ENCODE measurements at regions not wholly inside any gene's neighbourhood (a gene's known extent, or its start where the extent isn't known, plus 50 kb on each side); places are given as distances from the start of the nearest gene placed in this dataset.

DNA sequence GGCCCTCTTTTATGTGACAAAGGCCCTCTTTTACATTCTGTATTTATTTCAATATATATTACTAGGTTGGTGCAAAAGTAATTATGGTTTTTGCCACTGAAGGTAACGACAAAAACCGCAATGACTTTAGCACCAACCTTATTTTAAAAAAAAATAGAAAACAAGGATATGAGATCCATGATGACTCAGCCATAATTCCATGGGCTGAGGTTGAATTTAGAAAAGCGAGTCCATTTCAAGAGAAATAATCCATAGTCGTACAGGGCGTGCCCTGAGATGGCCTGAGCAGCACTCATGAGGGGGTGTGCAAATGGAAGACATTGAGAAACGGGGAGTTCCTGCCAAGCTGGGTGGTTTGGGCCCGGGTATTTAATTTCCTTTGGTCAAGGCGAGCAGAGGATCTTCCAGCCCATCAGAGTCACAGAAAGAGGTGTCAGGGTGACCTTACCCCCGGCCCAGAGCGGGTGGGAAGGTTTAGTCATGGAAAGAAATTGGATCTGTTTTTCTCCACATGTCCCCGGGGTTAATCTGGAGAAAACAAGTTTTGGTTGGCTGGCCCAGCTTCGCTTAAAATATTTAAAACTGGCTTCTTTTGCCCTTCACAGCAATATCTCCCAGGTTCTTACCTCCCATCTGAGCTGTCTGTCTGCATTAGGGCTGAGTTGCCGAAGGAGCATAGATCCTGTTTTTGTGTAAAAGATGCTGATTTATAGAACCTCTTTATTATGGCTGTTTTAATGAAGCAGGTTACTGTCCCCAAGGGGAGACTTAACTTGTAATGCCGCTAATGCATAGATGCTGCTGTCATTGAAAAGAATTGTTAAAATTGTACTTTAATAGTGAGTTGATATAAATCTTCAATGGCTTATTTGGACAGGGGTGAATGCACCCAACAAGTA is 255.6 kb downstream of the PREX1 start:
- no peak for DNase-seq

DNA sequence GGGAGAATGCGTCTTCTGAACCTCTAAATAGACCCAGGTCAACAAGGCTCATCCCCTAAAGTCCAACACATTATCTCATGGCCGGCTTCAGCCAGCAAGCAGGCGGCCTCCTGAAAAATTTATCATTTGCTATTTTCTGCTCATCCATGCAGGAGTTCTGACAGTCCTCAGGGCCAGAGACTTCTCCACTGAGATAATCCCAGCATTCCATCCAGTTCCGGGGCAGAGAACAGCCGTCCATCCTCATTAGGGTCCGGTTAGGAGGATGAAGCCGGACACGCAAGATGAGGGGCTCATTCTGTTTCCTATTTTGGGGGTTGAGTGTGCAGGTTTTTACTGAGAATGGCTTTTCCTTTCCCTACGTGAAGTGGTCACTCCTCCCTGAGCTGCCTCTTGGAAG is 258.1 kb downstream of the PREX1 start:
- DNase-seq = no peak

DNA sequence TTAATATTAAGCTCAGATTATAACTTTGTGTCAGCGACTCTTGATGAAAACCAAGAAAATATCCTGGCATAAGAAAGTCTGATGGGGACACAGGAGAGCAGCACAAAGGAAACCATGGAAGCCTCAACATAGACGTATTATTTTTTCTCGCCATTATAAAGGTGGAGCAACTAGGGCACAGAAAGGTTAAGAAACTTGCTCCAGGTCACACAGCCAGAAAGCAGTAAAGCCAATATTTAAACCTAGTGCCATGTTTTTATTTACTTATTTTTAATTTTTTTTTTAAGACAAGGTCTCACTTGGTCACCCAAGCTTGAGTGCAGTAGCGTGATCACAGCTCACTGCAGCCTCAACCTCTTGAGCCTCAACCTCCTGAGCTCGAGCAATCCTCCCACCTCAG is 259.3 kb downstream of the PREX1 start:
- no peak for DNase-seq

DNA sequence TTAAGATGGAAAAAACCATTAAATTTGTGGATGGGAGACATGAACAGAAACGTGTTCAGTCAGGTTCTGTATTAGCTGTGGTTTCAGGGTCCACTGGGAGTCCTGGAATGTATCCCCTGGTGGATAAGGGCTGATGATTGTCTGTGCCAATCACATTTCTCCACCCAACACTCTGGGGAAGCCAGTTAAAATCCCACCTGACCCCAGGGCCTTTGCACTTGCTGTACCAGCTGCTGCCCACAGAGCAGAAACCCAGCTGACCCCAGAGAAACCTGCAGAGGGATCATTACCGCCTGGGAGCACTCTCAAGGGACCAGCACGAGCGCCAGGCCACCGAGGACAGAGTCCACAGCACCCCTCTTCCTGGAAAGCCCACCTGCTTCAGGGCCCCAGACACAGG is 260.7 kb downstream of the PREX1 start:
- no peak for DNase-seq

DNA sequence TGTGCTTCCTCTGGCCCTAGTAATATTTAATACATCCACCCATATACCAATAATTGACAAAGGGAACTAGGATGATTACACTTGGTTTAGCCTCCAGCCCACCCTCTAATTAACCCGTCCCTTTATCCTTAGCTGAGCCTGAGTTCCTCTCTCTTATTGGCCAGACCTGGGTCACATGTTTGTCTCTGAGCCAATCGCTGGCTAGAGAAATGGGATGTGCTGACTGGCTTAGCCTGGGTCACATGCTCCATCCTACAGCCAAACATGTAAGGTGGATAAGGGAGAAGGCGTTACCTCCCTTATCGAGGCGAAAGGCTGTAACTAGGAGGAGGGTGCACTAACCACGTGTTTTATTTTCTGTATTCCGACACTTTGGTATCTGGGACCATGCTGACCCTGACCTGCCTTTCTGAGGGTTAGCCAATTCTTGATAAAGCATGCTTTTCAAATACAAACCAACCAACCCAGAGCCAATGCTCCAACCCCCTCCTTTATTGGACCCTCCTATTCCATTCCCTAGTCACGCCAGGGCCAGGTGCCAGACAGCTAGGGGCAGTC is 262.7 kb downstream of the PREX1 start:
- DNase-seq = no peak

DNA sequence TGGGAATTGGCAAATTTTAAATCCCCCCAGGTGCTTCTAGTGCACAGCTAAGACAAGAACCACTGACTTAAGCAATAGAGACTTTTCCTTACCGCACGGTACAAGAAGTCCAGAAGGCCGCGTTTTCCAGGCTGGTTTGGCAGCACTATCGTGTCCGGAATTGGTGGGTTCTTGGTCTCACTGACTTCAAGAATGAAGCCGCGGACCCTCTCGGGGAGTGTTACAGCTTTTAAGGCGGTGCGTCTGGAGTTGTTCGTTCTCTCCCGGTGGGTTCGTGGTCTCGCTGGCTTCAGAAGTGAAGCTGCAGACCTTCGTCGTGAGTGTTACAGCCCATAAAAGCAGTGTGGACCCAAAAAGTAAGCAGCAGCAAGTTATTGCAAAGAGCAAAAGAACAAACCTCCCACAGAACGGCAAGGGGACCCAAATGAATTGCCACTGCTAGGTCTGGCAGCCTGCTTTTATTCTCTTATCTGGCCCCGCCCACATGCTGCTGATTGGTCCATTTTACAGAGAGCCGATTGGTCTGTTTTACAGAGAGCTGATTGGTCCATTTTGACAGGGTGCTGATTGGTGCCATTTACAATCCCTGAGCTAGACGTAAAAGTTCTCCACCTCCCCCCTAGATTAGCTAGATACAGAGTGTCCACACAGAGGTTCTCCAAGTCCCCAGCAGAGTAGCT is 264.5 kb downstream of the PREX1 start:
- no peak for DNase-seq

DNA sequence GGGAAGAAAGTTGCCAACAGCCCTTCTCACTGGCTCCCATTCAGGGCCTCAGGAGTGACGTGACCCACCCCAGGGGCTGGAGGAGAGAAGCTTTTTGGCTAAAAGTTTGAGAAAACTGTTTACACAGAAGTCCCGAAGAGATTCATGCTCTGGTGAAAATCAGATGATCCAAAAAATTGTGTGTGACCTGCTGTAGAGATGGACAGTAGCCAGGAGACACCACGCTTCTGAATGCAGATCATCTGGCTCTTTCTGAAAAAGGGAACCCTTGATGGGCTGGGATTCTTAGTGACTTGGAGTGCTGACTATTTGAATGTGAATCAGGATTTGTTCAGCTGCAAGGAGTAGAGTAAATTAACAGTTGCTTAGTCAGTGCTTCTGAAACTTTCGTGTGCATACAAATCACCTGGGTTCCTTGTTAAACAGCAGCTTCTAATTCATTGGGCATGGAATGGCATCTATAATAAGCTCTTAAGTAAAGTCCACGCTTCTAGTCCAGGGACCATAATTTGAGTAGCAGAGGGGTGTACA is 265.1 kb downstream of the PREX1 start:
- DNase-seq = no peak

DNA sequence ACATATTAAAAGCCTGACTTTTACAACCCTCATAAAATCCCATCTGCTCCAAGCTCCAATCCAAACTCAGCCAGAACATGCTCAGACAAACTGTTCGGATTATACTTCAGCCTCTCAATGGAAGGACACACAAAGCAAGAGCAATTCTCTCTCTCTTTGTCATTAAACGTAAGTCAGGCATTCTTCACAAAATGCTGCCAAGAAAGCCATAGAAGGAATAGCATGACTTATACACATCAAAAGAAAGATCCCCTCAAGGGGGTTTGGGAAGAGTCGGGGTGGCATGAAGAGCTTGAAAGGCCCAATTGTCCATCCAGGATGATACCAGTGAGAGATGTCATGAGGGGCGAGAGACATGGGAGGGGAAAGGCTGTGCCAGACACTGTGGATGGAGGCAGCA is 268.9 kb downstream of the PREX1 start:
- DNase-seq = no peak

DNA sequence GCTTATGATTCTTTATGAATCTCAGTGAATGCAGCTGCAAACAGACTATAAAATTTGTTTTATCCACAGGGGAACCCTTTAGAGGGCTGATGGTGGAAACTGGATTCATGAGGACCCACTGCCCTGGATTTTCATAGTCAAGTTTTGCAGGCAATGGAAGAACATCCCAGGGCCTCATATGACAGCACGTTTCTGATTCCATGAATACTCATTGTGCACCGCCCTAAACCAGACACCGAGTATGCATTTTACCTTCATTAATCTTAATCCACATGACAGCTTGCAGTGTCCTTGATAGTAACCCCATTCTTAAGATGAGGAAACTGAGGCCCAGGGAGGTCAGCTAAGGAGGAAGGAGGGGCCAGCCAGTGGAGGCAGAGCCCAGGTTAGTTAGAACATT is 270.4 kb downstream of the PREX1 start:
- DNase-seq = no peak

DNA sequence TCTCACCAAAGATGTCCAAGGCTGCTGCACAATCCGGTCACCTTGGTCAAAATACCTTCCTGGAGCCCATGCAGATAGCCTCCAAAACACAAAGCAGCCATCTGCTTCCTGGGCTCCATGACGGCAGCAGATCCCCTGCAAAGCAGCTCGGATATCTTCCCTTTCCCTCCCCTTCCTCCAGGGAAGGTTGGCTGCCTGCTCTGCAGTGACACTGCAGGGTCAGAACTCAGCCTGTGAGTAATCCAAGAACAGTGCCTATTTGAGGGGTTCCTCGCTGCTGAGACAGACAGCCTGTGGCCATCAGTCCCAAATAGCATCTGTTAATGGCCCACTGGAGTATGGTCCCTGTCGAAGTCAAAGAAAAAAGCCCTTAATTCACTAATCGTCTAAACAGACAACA is 270.8 kb downstream of the PREX1 start:
- no peak for DNase-seq

DNA sequence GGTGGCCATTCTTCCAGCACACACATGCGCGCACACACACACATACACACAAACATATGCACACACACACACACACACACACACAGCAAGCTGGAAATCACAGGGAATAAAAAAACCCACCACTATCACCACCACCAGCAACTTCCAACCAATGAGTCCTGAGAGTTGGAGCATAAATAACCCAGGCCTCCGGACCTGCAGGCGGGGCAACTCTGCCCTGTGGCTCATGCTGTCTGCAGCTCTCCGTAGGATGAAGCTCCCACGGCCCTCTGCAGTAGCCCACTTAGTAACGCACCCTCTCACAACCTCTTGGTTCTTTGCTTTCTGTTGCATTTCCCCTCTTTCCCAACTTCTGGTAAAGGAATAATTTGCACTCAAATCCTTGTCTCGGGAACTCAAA is 275.2 kb downstream of the PREX1 start:
- no peak for DNase-seq

DNA sequence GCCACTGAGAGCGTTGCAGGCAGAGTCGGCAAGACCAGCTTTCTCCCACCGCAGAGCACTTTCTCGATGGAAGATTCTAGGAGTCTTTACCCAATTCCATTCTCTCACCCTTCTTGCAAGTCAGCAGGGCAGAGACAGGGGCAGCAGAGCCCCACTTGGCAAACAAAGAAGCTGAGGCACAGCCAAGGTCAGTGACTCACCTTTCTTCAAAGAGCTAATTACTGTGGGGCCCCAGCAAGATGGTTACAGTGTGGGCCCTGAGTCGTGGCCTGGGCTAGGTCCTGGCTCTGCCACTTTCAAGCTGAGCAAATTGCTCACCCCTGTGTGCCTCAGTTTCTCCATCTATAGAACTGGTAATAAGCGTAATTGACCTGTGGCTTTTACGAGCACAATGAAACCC is 277.0 kb downstream of the PREX1 start:
- no peak for DNase-seq

DNA sequence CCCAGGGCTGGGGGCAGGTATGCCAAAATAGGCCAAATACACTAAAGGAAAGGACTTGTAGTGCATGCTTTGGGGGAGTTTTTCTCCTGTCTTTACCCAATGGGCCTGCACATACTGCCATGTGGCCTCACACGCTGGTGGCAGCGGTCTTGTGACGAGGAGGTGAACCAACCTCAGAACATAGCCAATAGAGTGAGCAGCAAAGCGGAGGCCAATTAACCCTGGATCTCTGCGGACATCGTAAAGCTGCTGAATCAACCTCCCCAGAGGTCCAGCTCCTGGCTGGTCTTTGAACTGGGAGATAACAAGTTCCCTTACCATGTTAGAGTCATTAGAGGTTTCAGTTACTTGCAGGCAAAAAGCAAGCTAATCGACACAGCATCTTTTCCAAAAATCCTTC is 280.1 kb downstream of the PREX1 start:
- no peak for DNase-seq

DNA sequence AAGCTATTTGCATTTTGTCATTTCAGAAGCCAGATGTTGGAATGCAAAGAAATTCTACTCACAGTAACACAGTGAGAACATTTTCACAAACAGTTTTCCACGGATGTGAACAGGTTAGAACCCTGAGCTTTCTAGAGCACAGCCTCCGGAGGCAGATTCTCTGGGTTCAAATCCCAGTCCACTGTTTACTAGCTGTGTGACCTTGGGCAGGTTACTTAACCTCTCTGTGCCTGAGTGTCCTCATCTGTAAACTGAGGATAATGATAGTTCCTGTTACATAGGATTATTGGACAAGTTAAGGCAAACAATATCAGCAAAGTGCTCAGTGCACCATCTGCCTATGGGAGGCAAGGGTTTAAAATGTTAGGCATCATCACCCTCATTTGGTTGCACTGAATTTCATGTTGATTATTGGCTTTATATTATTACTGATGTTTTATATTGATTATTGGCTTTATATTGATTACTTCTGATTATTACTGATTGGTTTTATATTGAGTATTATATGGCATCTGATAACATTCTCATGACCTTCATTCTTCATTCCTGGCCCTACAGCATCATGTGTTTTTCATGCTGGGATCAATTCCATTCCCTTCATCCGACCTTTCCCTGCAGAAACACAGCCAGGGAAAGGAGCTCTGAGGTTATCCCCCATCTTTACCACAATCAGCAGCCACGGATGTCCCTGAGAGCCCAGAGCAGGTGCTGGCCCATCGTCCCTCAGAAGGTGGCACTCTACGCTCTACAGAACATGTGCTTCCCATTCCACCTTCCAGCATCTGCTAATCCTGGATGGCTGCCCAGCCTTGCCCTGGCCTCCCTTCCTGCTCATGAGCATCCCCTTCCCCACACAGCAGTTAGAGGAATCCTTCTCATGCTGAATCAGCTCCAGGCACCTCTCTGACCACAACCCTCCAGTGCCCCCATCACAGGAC is 283.1 kb downstream of the PREX1 start:
- DNase-seq = no peak

DNA sequence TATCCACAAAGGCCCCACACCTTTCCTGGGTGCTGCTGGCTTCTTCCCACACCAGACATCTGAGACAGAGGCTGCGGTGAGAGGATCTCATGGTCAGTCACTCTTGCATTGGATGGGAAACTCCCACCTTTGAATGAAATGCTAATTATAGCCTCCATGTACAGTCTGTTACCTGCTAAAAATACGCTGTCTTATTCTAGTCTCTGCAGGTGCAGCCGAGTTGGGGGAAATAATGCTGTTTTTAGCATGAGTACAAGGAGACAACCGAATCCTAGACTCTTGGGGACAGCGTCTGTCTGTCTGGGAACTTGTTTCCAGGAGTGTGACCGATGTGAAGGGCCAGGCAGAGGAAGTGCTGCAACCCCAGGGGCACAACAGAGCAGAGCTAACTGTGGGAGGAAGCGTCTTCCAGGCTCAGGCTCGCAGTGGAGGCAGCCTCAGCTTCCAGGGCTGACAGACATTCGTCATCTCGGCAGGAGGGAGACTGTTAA is 286.2 kb downstream of the PREX1 start:
- no peak for DNase-seq

DNA sequence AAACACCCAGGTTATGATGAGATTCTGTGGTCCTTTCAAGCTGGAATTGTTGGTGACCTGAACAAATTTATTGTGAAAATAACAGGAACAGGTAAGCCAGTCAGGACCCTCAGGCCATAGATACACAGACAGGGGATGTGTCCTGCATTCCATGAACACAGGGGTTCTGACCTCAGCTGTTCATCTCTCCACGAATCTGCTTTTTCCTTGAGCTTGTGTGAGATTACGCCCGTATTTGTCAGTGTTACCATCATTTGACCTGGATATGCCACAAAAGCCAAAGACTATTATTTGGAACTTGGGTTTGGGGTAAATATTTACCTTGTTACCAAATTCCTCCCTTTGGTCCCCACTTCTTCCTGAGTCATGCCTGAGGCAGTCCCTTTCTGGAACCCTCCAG is 288.9 kb downstream of the PREX1 start:
- DNase-seq = no peak

DNA sequence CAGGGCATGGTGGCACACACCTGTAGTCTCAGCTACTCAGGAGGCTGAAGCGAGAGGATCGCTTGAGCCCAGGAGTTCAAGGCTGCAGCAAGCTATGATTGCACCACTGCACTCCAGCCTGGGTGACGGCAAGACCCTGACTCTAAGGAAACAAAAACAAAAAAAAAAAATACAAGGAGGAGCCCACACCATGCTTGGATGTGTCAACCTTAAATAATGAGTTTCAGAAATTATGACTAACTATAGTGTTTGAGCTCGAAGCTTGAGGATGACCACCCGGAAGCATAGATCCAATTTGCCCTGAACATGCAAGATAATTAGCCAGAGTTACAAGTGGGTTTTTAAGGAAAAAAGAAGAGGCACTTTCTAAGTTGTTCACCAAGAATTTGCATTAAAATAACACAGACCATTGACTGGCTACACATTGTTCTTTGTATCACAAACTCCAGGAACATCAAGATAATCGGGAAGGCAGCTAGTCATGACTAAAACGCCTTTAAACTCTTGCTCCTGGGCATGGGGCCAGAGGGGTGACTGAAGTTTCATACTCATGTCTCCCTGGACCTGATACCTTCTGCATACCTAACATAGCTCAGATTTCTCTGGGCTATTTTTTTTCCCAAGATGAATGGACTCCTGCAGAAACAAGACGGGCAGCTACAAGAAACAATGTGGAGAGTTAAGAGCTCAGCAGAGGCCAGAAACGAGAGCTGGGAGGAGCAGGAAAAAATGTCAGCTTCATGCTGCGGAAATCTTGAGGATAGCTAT is 289.6 kb downstream of the PREX1 start:
- no peak for DNase-seq

DNA sequence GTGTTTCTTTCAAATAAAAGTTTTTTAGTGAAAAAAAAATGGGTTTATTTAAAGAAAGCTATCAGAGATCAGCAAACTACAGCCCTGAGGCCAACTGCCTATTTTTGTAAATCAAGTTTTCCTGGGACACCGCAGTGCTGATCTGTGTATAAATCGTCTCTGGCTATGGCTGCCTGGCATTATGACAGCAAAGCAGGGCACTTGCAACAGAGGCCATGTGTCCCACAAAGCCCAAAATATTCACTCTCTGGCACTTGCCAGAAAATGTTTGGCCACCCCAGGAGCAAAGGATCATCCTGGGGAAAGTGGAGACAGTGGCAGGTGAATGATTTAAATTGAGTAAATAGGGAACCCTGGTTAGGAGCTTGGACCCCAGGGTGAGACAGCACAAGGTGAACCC is 291.6 kb downstream of the PREX1 start:
- DNase-seq = no peak

DNA sequence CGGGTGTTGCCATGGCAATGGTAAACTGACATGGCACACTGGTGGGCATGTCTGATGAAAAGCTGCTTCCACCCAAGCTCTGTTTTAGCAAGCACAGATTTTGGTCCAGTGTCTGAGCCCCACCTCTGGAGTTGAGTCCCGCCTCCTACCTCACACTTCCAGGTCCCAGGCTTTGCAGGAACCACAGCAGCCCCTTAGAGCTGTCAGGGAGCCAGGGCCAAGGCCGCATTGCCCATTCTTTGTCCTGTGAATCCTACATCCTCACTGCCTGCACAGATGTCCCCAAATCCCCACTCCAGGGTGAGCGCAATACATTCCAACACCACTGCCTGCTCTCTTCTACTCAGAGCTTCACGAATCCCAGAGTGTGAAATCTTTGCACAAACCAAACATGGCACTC is 292.2 kb downstream of the PREX1 start:
- DNase-seq = no peak

DNA sequence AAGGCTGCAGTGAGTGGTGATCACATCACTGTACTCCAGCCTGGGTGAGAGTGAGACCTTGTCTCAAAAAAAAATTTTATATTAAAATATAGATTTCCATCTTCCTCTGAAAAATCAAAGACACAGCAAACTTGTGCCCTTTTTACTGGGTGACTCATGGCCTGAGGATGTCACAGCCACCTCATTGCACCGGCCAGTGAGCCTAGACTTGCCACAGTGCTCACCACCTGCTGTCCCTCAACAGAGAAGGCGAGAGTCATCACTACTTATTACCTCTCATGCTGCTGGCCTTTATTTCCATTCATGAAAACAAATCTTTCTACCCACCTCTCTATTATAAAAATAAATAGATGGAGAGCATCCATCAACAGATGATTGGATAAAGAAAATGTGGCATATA is 295.8 kb downstream of the PREX1 start:
- no peak for DNase-seq

DNA sequence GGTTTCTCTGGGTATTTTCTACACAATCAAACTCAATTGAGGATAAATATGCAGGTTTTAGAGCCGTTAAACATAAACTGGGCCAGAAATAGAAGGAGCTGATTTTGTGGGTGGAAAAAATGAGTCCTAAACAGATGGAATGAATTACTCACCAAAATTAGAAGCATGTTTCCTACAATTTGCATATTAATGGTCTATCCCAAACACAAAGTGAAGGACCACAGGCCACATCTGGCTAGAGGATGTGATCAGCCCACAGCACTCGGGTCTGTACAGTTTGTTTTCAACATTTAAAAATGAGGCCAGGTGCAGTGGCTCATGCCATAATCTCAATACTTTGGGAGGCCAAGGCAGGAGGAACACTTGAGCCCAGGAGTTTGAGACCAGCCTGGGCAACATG is 296.3 kb downstream of the PREX1 start:
- no peak for DNase-seq

DNA sequence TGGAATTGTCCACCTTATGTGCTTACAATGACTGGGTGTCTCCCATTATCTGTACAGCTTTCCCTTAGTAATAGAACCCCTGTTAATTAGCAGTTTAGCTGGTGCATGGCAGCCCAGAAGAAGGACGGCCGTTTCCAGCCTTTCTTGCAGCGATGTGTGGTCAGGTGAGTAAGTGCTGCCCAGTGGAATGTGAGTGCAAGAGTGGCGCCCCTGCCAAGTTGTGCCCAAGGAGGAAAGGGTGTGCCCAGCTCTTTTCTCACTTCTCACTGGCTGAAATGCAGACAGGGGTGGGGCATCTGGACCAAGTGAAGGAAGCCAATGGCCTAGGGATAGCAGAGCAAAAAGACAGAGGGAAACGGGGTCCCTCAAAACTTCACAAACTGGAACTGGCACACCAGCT is 296.8 kb downstream of the PREX1 start:
- no peak for DNase-seq
